ENCODE measurements at regions not wholly inside any gene's neighbourhood (a gene's known extent, or its start where the extent isn't known, plus 50 kb on each side); places are given as distances from the start of the nearest gene placed in this dataset.

DNA sequence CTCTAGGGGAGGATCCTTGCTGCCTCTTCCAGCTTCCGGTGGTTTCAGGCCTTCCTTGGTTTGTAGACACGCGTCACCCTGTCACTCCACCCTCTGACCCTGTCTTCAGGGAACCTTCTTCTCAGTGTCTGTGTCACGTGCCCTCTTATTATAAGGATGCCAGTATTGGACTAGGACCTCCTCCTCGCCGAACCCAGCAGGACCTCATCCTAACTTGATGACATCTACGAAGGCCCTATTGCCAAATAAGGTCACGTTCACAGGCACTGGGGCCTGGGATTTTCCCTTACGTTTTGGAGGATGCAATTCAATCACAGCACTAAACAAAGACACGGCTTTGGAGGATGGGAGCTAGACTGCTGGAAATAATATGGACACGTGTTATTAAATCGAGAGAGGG is 408.7 kb downstream of the BRD1 start:
- Histone ChIP-seq H3K27me3 (ENCODE audit: control insufficient read depth, insufficient read depth, low read length) (no peaks in the 10 kb centered on the region), H3K4me3 (ENCODE audit: low read length) (no peak overlapping the region), H3K36me3 (ENCODE audit: control insufficient read depth, insufficient read depth, low read length) (no peaks in the 10 kb centered on the region), H3K9ac (ENCODE audit: low read length) (no peak overlapping the region), H3K4me1 (ENCODE audit: control insufficient read depth, insufficient read depth, low read length) (no peaks in the 10 kb centered on the region), H3K27ac (ENCODE audit: low read depth, low read length) (no peak overlapping the region)

DNA sequence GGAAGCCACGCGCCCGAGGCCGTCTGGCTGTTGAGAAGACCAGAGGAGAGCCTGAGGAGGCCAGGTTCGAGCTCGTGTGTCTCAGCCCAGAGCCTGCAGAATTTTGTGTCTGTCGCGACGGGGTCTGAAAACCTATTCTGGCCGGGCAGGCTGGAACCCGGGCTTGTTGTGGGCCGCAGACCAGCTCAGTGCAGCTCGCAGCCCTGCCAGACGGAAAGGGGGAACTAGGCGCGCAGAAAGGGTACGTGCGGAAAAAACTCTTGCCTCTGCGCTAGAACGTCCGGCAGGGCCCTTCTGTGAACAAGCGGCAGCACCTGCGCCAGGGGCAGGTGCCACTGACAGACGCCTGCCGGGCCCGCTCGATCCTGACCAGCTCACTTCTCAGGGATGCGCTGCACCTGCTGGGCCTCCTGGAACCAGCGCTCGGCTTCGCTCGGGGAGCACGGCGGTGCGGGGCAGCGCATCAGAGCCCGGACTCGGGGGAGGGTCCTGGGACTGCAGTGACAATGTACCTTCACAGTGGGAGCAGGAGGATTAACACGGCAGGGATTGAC is 409.3 kb downstream of the BRD1 start:
- Histone ChIP-seq H3K36me3 (ENCODE audit: control insufficient read depth, insufficient read depth, low read length) (no peaks in the 10 kb centered on the region), H3K9ac (ENCODE audit: low read length) (no peak overlapping the region), H3K4me1 (ENCODE audit: control insufficient read depth, insufficient read depth, low read length) (no peaks in the 10 kb centered on the region), H3K4me3 (ENCODE audit: low read length) (no peak overlapping the region), H3K27ac (ENCODE audit: low read depth, low read length) (no peak overlapping the region), H3K27me3 (ENCODE audit: control insufficient read depth, insufficient read depth, low read length) (no peaks in the 10 kb centered on the region)

DNA sequence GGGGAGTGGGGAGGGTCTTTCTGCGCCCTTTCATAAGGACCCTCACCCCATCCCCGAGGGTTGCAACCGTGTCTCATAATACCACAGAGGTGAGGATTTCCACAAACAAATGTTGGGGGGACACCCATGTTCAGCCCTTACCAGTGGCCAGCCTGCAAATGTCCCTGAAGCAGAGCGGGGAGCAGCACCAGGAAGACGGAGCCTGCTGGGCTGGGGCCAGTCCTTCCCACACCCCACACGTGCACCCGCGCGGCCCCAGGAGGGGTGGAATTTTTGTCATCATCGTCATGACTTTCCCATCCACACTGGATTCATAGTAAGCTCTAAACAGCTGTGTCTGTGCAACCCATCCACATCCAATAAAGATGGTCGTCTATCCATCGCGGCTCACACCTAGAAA is 409.8 kb downstream of the BRD1 start:
- H3K4me3 ChIP-seq (ENCODE audit: low read length), result no peak overlapping the region
- no peaks in the 10 kb centered on the region for H3K27me3 ChIP-seq (ENCODE audit: control insufficient read depth, insufficient read depth, low read length)
- H3K9ac ChIP-seq (ENCODE audit: low read length), result no peak overlapping the region
- no peaks in the 10 kb centered on the region for H3K36me3 ChIP-seq (ENCODE audit: control insufficient read depth, insufficient read depth, low read length)
- no peak overlapping the region for H3K27ac ChIP-seq (ENCODE audit: low read depth, low read length)
- no peaks in the 10 kb centered on the region for H3K4me1 ChIP-seq (ENCODE audit: control insufficient read depth, insufficient read depth, low read length)

DNA sequence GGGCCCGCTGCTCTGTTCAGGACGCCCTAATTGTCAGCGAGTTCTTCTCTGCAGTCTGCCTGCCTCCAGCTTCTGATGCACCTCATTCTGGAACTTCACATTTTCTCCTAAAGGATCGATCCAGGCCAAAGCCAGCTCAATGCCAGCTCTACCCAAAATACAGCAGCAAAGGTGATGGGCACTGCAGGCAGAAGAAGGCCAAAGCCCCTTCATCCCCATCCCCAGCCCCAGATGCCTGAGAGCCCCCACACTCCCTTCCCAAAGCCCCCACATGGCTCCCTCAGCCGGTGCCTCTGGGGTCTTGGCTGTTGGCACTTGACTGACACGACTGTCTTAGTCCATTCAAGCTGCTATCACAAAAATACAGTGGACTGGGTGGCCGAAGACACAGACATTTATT is 410.3 kb downstream of the BRD1 start:
- Histone ChIP-seq H3K27ac (ENCODE audit: low read depth, low read length) (no peak overlapping the region), H3K9ac (ENCODE audit: low read length) (no peak overlapping the region), H3K4me3 (ENCODE audit: low read length) (no peak overlapping the region), H3K4me1 (ENCODE audit: control insufficient read depth, insufficient read depth, low read length) (no peaks in the 10 kb centered on the region), H3K27me3 (ENCODE audit: control insufficient read depth, insufficient read depth, low read length) (no peaks in the 10 kb centered on the region), H3K36me3 (ENCODE audit: control insufficient read depth, insufficient read depth, low read length) (no peaks in the 10 kb centered on the region)

DNA sequence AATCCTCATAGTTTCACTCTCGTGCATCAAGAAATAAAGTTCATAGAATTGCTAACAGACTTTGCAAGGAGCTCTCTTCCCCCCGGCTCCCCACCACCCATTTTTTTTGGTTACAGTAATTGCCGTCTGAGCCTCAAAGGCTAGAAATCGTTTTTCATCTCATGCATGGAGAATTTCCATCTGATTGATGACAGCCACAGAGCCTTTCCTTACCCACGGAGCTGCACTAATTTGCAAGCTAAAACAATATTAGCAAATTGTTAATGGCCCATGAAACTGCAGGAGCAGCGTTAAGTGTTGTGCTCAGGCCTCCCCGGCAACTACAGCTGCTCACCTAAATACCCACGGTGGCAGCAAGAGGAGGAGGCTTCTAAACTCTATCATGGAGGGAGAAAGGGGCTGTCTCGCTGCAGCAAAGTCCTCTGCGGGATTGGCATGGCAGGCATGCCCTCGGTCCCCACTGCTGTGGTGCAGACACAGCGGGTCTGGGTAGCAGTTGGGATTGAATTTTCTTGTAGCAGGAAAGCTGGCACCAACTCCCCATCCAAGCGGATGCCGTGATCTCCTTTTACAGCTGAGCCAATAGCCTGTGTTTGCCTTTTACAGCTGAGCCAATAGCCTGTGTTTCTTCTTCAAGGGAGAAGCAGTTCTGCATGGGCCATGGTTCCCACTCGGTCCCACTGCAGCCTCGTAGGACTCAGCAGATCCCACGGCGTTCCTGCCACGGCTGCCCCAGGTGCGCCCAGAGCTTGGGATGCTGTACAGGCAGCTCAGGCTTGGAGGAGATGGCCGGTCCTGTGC is 412.3 kb downstream of the BRD1 start:
- no peaks in the 10 kb centered on the region for H3K4me1 ChIP-seq (ENCODE audit: control insufficient read depth, insufficient read depth, low read length)
- H3K27ac ChIP-seq (ENCODE audit: low read depth, low read length), result no peak overlapping the region
- no peaks in the 10 kb centered on the region for H3K36me3 ChIP-seq (ENCODE audit: control insufficient read depth, insufficient read depth, low read length)
- no peak overlapping the region for H3K4me3 ChIP-seq (ENCODE audit: low read length)
- H3K27me3 ChIP-seq (ENCODE audit: control insufficient read depth, insufficient read depth, low read length), result no peaks in the 10 kb centered on the region
- H3K9ac ChIP-seq (ENCODE audit: low read length), result no peak overlapping the region

DNA sequence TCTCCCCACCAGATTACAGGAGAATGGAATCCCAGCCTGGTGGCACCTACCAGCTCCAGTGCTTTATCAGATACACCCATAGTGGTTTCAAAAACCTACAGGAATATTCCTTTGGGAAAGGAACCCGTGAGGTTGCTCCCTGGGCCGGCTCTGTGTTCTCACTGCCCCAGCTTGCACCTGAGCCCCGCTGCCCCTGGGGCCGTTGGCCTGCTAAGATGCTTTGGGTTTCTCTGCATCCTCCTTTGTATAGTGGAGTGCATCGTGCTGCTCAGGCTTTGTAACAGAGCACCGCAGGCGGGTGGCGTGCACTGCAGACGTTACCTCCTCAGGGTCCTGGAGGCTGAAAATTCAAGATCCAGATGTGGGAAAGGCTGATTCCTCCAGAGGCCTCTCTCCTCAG is 414.1 kb downstream of the BRD1 start:
- H3K27ac ChIP-seq (ENCODE audit: low read depth, low read length), result no peak overlapping the region

DNA sequence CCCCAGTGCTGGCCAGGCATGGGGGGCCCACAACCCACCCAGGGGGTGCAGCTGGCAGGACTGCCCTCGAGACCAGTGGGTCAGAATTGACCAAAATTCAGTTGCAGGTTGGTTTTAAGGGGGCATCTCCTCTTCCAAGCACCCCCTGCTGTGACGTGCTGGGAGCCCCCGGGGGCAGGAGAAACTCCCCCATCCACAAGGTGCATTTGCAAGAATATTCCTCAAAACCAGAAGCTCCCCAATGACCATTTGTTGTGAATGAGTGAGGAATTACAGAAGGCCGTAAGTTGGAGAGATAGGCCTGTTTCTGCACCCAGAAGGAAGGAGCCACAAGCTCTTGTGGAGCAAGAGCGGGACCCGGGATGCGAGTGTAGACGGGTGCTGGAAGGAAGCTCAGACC is 414.5 kb downstream of the BRD1 start:
- Histone ChIP-seq H3K27ac (ENCODE audit: low read depth, low read length) (no peak overlapping the region), H3K4me1 (ENCODE audit: control insufficient read depth, insufficient read depth, low read length) (no peaks in the 10 kb centered on the region), H3K36me3 (ENCODE audit: control insufficient read depth, insufficient read depth, low read length) (no peaks in the 10 kb centered on the region), H3K27me3 (ENCODE audit: control insufficient read depth, insufficient read depth, low read length) (no peaks in the 10 kb centered on the region), H3K9ac (ENCODE audit: low read length) (no peak overlapping the region), H3K4me3 (ENCODE audit: low read length) (no peak overlapping the region)

More for the DNA sequence above, 414.1 kb downstream of the BRD1 start:
- Histone ChIP-seq H3K4me1 (ENCODE audit: control insufficient read depth, insufficient read depth, low read length) (no peaks in the 10 kb centered on the region), H3K9ac (ENCODE audit: low read length) (no peak overlapping the region), H3K4me3 (ENCODE audit: low read length) (no peak overlapping the region), H3K27me3 (ENCODE audit: control insufficient read depth, insufficient read depth, low read length) (no peaks in the 10 kb centered on the region), H3K36me3 (ENCODE audit: control insufficient read depth, insufficient read depth, low read length) (no peaks in the 10 kb centered on the region)

DNA sequence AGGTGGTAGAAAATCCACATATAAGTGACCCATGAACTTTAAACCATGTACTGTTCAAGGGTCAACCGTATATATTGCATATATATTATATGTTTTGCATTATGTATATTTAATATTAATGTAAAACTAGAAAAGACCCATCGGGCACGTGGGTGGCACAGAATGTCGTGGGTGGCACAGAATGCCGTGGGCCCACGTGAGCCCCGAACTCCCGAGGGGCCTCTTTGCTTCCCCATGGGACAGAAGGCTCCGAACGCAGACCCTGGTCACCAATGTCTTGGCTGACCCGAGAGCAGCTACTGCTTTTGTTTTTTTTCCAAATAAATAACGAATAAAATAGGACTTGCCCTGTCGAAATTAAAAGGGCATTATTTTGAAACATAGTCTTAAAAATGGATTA is 415.4 kb downstream of the BRD1 start:
- Histone ChIP-seq H3K36me3 (ENCODE audit: control insufficient read depth, insufficient read depth, low read length) (no peaks in the 10 kb centered on the region), H3K4me1 (ENCODE audit: control insufficient read depth, insufficient read depth, low read length) (no peaks in the 10 kb centered on the region), H3K4me3 (ENCODE audit: low read length) (no peak overlapping the region), H3K27me3 (ENCODE audit: control insufficient read depth, insufficient read depth, low read length) (no peaks in the 10 kb centered on the region), H3K9ac (ENCODE audit: low read length) (no peak overlapping the region), H3K27ac (ENCODE audit: low read depth, low read length) (no peak overlapping the region)

DNA sequence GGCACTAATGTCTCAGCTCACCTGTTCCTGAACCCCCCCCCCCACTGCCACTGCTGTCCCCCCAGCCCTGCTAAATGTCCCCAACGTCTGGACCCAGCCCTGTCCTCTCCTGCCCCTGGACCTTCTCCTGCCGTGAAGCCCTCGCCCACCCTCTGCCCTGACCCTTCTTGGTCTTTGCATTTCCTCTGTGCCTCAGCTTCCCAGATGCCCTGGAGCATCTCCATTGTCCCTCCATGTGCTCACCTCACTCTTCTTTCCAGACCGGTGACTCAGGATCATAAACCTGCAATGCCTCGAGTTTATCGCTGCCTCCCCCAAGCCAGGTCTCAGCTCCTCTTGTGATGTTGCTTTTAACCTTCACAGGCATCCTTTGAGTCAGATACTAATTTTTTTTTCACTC is 416.4 kb downstream of the BRD1 start:
- Histone ChIP-seq H3K27me3 (ENCODE audit: control insufficient read depth, insufficient read depth, low read length) (no peaks in the 10 kb centered on the region), H3K27ac (ENCODE audit: low read depth, low read length) (no peak overlapping the region), H3K4me3 (ENCODE audit: low read length) (no peak overlapping the region), H3K36me3 (ENCODE audit: control insufficient read depth, insufficient read depth, low read length) (no peaks in the 10 kb centered on the region), H3K9ac (ENCODE audit: low read length) (no peak overlapping the region), H3K4me1 (ENCODE audit: control insufficient read depth, insufficient read depth, low read length) (no peaks in the 10 kb centered on the region)

DNA sequence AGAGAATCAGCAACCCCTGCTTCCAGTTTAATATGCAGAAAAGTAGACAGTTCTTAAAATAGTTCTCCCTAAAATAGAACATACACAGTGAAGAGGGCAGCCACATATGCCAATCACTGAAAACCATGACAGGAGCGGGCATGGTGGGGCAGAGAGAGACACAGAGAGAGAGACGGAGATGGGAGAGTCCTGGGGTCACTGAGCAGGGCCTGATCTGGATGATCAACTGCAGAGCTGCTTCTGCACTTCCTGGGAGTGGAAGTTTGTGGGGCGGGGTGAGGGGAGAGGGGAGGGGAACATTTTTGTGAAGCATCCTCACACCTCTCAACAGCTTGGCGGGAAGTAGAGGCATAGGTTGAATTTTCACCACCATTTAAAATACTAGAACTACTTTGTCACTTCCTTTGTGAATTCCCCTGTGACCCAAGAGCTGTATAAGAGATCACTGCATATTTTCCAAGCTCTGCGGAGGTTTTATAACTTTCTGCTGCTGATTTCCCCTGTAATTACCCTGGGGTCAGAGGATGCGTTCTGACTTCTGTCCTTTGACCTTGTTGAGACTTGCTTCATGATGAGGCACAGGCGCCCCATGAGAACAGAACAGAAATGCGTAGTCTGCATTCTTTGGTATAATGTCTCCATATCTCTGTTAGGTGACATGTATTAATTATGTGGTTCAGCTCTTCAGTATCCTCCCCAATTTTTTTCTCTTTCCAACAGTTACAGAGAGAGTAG is 419.4 kb downstream of the BRD1 start:
- no peak overlapping the region for H3K4me3 ChIP-seq (ENCODE audit: low read length)
- no peaks in the 10 kb centered on the region for H3K4me1 ChIP-seq (ENCODE audit: control insufficient read depth, insufficient read depth, low read length)
- H3K9ac ChIP-seq (ENCODE audit: low read length), result no peak overlapping the region
- no peak overlapping the region for H3K27ac ChIP-seq (ENCODE audit: low read depth, low read length)
- no peaks in the 10 kb centered on the region for H3K36me3 ChIP-seq (ENCODE audit: control insufficient read depth, insufficient read depth, low read length)
- H3K27me3 ChIP-seq (ENCODE audit: control insufficient read depth, insufficient read depth, low read length), result no peaks in the 10 kb centered on the region

DNA sequence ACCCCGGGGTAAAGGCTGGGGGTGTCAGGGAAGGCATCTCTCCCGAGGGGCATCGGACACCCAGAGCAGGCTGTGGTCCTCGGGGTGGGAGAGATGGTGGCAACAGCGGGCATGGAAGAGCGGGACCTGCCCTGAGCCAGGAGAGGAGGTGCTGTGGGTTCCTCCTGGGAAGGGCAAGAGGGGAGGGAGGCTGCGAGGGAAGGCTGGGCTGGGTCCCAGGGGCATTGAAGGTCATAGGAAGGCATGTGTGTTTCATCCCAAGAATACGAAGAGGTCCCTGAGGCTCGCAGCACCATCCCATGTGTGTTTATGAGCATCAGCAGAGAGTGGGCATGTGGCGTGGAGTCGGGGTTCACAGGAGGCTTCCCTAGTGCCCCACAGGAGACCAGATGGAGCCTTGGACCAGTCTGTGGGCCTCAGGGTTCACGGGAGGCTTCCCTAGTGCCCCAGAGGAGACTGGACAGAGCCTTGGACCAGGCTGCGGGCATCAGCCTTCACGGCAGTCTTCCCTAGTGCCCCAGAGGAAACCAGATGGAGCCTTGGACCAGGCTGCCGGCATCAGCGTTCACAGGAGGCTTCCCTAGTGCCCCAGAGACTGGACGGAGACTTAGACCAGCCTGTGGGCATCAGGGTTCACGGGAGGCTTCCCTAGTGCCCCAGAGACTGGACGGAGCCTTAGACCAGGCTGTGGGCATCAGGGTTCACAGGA is 420.6 kb downstream of the BRD1 start:
- Histone ChIP-seq H3K27me3 (ENCODE audit: control insufficient read depth, insufficient read depth, low read length) (no peaks in the 10 kb centered on the region), H3K36me3 (ENCODE audit: control insufficient read depth, insufficient read depth, low read length) (no peaks in the 10 kb centered on the region), H3K9ac (ENCODE audit: low read length) (no peak overlapping the region), H3K4me3 (ENCODE audit: low read length) (no peak overlapping the region), H3K27ac (ENCODE audit: low read depth, low read length) (no peak overlapping the region), H3K4me1 (ENCODE audit: control insufficient read depth, insufficient read depth, low read length) (no peaks in the 10 kb centered on the region)

DNA sequence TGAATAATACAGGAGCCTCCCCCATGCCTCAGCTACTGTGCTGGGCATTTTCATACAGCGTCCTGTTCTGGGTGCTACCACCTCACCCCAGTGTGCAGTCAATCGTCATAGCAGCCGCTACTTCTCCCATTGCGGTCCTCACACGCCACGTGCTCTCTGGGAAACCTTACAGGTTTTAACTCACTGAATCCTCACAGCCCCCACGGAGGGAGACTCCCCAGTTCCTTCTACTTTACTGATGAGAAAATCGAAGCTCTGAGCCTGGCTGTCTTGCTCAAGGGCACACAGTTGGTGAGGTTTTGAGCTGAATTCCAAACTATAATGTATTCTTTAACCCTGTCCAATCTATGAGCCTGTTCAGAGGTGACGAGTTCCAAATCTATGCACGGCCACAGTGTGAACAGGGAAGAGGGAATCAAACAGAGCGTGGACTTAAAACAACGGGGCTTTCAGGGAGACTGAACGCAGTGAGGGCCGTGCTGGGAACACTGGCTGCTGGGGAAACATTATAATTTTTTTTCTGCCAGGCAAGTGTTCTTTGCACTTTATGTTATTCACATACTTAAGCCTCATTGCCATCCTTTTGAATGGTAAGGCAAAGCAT is 421.5 kb downstream of the BRD1 start:
- H3K9ac ChIP-seq (ENCODE audit: low read length), result no peak overlapping the region
- no peaks in the 10 kb centered on the region for H3K27me3 ChIP-seq (ENCODE audit: control insufficient read depth, insufficient read depth, low read length)
- no peaks in the 10 kb centered on the region for H3K36me3 ChIP-seq (ENCODE audit: control insufficient read depth, insufficient read depth, low read length)
- H3K4me1 ChIP-seq (ENCODE audit: control insufficient read depth, insufficient read depth, low read length), result no peaks in the 10 kb centered on the region
- H3K4me3 ChIP-seq (ENCODE audit: low read length), result no peak overlapping the region
- no peak overlapping the region for H3K27ac ChIP-seq (ENCODE audit: low read depth, low read length)
